GM12878 (cell line): ENCODE measurements at regions not wholly inside any gene's neighbourhood (a gene's known extent, or its start where the extent isn't known, plus 50 kb on each side); places are given as distances from the start of the nearest gene placed in this dataset.

Experiments used
- EP300 ChIP-seq, 2 experiments: fragments of 150-350 bp in 1 of 2; IDR thresholded peaks; 2 replicates each; pipeline ENCODE4 v1.6.1; 2011 to 2012; ENCODE audit warnings: low read depth in 2 of 2, low read length in 2 of 2, borderline replicate concordance in 1 of 2, improper control_type of control experiment in 1 of 2, inconsistent platforms in 1 of 2; ENCODE audit not compliant: control insufficient read depth in 1 of 2
- EZH2 ChIP-seq: IDR thresholded peaks from 2 replicates; pipeline ENCODE4 v1.6.1; 2012; ENCODE audit warnings: low read depth, mild to moderate bottlenecking, control low read depth, inconsistent platforms, low read length, borderline replicate concordance; ENCODE audit not compliant: control insufficient read depth
- GATAD2B ChIP-seq: fragments of 450-650 bp; conservative IDR thresholded peaks from 2 replicates; pipeline ENCODE4 v1.6.1; 2017; ENCODE audit warnings: low read depth, mild to moderate bottlenecking, moderate library complexity
- JUND ChIP-seq: IDR thresholded peaks from 2 replicates; pipeline ENCODE4 v1.6.1; 2012; ENCODE audit warnings: low read depth, mild to moderate bottlenecking, low read length, improper control_type of control experiment, moderate library complexity
- NFYB ChIP-seq: IDR thresholded peaks from 2 replicates; pipeline ENCODE4 v1.6.1; 2011; ENCODE audit warnings: low read depth, mild to moderate bottlenecking, low read length, improper control_type of control experiment, moderate library complexity; ENCODE audit not compliant: insufficient read depth
- POLR2A ChIP-seq: IDR thresholded peaks from 2 replicates; pipeline ENCODE4 v1.6.1; 2011; ENCODE audit warnings: low read depth, mild to moderate bottlenecking, low read length
- RBBP5 ChIP-seq: fragments of 200-600 bp; sonication (generic); conservative IDR thresholded peaks from 2 replicates; pipeline ENCODE4 v1.6.1; 2016
- SIN3A ChIP-seq: IDR thresholded peaks from 2 replicates; pipeline ENCODE4 v1.6.1; 2012; ENCODE audit warnings: low read depth, low read length, improper control_type of control experiment
- SRF ChIP-seq, 2 experiments: IDR thresholded peaks; 2 replicates each; pipeline ENCODE4 v1.6.1; 2011; ENCODE audit warnings: low read depth in 2 of 2, low read length in 2 of 2, mild to moderate bottlenecking in 1 of 2, moderate library complexity in 1 of 2
- SUZ12 ChIP-seq: fragments of 200-600 bp; sonication (generic); IDR thresholded peaks from one replicate; pipeline ENCODE4 v1.6.1; 2018; ENCODE audit warnings: antibody characterized with exemption, mild to moderate bottlenecking; ENCODE audit not compliant: unreplicated experiment
- TAF1 ChIP-seq: IDR thresholded peaks from 2 replicates; pipeline ENCODE4 v1.6.1; 2011; ENCODE audit warnings: mild to moderate bottlenecking, low read depth, low read length, borderline replicate concordance
- TF ChIP-seq, protein P1 (sequence below): fragments of 450-650 bp; formaldehyde crosslinking; IDR thresholded peaks from 2 replicates; pipeline ENCODE4 v1.5.0; 2022; ENCODE audit warnings: mild to moderate bottlenecking, missing genetic modification characterization
- TF ChIP-seq, protein P2 (sequence below), 3 experiments: IDR thresholded peaks in 2 of 3; conservative IDR thresholded peaks in 1 of 3; 2 replicates each; pipeline ENCODE4 v1.5.1; 2011; ENCODE audit warnings: low read depth in 3 of 3, low read length in 3 of 3, mild to moderate bottlenecking in 3 of 3, control low read depth in 2 of 3, moderate library complexity in 2 of 3, inconsistent platforms in 1 of 3, mixed read lengths in 1 of 3; ENCODE audit not compliant: control insufficient read depth in 2 of 3, insufficient read depth in 1 of 3; ENCODE audit errors: extremely low read depth in 1 of 3
- TF ChIP-seq, protein P3 (sequence below): IDR thresholded peaks from 2 replicates; pipeline ENCODE4 v1.6.1; 2012; ENCODE audit warnings: low read length, inconsistent platforms

DNA sequence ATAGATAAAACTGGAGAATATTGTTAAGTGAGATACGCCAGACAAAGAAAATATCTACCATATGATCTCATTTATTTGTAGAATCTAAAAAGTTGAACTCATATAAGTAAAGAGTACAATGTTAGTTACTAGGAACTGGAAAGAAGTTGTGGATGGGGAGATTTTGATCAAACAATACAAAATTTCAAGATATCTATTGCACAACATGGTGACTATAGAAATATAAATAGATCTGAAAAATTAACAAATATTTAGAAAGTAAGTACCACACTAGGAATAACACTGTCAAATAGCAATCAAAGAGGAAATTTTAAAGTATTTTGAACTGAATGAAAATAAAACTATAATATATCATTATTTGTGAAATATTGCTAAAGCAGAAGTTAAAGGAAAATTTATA, 437.2 kb downstream of the AASDHPPT start:
- TF ChIP-seq SIN3A (no peak), SRF (IDR thresholded peaks at IDR 0.05; ENCODE audit: low read depth in 2 of 2, low read length in 2 of 2) (no peak), EP300 (IDR thresholded peaks at IDR 0.05; ENCODE audit: borderline replicate concordance in 1 of 2, control insufficient read depth in 1 of 2, low read depth in 2 of 2, low read length in 2 of 2) (no peak), GATAD2B (no peak), POLR2A (no peak), NFYB (no peak), JUND (no peak), TAF1 (no peak), SUZ12 (no peak), RBBP5 (no peak), EZH2 (no peak)
- TF ChIP-seq, protein P1, sequence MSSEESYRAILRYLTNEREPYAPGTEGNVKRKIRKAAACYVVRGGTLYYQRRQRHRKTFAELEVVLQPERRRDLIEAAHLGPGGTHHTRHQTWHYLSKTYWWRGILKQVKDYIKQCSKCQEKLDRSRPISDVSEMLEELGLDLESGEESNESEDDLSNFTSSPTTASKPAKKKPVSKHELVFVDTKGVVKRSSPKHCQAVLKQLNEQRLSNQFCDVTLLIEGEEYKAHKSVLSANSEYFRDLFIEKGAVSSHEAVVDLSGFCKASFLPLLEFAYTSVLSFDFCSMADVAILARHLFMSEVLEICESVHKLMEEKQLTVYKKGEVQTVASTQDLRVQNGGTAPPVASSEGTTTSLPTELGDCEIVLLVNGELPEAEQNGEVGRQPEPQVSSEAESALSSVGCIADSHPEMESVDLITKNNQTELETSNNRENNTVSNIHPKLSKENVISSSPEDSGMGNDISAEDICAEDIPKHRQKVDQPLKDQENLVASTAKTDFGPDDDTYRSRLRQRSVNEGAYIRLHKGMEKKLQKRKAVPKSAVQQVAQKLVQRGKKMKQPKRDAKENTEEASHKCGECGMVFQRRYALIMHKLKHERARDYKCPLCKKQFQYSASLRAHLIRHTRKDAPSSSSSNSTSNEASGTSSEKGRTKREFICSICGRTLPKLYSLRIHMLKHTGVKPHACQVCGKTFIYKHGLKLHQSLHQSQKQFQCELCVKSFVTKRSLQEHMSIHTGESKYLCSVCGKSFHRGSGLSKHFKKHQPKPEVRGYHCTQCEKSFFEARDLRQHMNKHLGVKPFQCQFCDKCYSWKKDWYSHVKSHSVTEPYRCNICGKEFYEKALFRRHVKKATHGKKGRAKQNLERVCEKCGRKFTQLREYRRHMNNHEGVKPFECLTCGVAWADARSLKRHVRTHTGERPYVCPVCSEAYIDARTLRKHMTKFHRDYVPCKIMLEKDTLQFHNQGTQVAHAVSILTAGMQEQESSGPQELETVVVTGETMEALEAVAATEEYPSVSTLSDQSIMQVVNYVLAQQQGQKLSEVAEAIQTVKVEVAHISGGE (CRISPR knock-in tag) = no peak
- TF ChIP-seq, protein P2, sequence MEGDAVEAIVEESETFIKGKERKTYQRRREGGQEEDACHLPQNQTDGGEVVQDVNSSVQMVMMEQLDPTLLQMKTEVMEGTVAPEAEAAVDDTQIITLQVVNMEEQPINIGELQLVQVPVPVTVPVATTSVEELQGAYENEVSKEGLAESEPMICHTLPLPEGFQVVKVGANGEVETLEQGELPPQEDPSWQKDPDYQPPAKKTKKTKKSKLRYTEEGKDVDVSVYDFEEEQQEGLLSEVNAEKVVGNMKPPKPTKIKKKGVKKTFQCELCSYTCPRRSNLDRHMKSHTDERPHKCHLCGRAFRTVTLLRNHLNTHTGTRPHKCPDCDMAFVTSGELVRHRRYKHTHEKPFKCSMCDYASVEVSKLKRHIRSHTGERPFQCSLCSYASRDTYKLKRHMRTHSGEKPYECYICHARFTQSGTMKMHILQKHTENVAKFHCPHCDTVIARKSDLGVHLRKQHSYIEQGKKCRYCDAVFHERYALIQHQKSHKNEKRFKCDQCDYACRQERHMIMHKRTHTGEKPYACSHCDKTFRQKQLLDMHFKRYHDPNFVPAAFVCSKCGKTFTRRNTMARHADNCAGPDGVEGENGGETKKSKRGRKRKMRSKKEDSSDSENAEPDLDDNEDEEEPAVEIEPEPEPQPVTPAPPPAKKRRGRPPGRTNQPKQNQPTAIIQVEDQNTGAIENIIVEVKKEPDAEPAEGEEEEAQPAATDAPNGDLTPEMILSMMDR (IDR thresholded peaks at IDR 0.05 in 2 of 3, conservative IDR thresholded peaks at IDR 0.05 in 1 of 3; ENCODE audit: control insufficient read depth in 2 of 3, extremely low read depth in 1 of 3, insufficient read depth in 1 of 3, low read depth in 3 of 3, low read length in 3 of 3) = no peak
- TF ChIP-seq, protein P3, sequence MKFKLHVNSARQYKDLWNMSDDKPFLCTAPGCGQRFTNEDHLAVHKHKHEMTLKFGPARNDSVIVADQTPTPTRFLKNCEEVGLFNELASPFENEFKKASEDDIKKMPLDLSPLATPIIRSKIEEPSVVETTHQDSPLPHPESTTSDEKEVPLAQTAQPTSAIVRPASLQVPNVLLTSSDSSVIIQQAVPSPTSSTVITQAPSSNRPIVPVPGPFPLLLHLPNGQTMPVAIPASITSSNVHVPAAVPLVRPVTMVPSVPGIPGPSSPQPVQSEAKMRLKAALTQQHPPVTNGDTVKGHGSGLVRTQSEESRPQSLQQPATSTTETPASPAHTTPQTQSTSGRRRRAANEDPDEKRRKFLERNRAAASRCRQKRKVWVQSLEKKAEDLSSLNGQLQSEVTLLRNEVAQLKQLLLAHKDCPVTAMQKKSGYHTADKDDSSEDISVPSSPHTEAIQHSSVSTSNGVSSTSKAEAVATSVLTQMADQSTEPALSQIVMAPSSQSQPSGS = no peak
